Gastroesophageal sphincter (tissue), 4 donors: ENCODE measurements at regions not wholly inside any gene's neighbourhood (a gene's known extent, or its start where the extent isn't known, plus 50 kb on each side); places are given as distances from the start of the nearest gene placed in this dataset.

Experiments
- ATAC-seq: fragments of 150-250 bp; one replicate; pipeline ENCODE4 v1.9.1; 2016; ENCODE audit warnings: mild to moderate bottlenecking, moderate library complexity
- H3K27ac ChIP-seq, 4 donors: fragments of 200-600 bp; sonication (generic) in 3 of 4; 1 replicate in 3 of 4; 2 replicates in 1 of 4; pipeline ENCODE4 v1.5.1; 2016 to 2019
- H3K27me3 ChIP-seq: fragments of 200-600 bp; sonication (generic); one replicate; pipeline ENCODE4 v1.5.1; 2019
- H3K36me3 ChIP-seq, 2 donors: fragments of 200-600 bp; sonication (generic); one replicate each; pipeline ENCODE4 v1.5.1; 2019; ENCODE audit warnings: control low read depth in 1 of 2
- H3K4me1 ChIP-seq, 3 donors: fragments of 200-600 bp; sonication (generic); 1 replicate in 2 of 3; 2 replicates in 1 of 3; pipeline ENCODE4 v1.5.1; 2016 to 2019; ENCODE audit warnings: control low read depth in 2 of 3
- H3K4me3 ChIP-seq, 2 donors: fragments of 200-600 bp; sonication (generic); one replicate each; pipeline ENCODE4 v1.5.1; 2019; ENCODE audit warnings: mild to moderate bottlenecking in 1 of 2, moderate library complexity in 1 of 2
- H3K9me3 ChIP-seq, 3 donors: fragments of 200-600 bp; sonication (generic); one replicate each; pipeline ENCODE4 v1.5.1; 2017 to 2019; ENCODE audit warnings: control low read depth in 2 of 3
- CTCF ChIP-seq, 4 experiments: fragments of 200-600 bp in 2 of 4; fragments of 450-650 bp in 2 of 4; sonication (generic) in 1 of 4; IDR thresholded peaks; one replicate each; pipeline ENCODE4 v1.5.1; 2017 to 2019; ENCODE audit warnings: antibody characterized with exemption in 4 of 4, mild to moderate bottlenecking in 2 of 4, moderate library complexity in 2 of 4
- EP300 ChIP-seq: sonication (generic); formaldehyde crosslinking; IDR thresholded peaks from one replicate; pipeline ENCODE4 v1.6.1; 2017; ENCODE audit warnings: antibody characterized with exemption, mild to moderate bottlenecking
- POLR2A ChIP-seq, 2 donors: fragments of 450-650 bp; IDR thresholded peaks; one replicate each; pipeline ENCODE4 v1.6.1; 2017; ENCODE audit warnings: antibody characterized with exemption in 2 of 2, mild to moderate bottlenecking in 2 of 2, moderate library complexity in 1 of 2
- POLR2AphosphoS5 ChIP-seq: sonication (generic); formaldehyde crosslinking; IDR thresholded peaks from one replicate; pipeline ENCODE4 v1.6.1; 2017; ENCODE audit warnings: antibody characterized with exemption
- WGBS, 2 donors: methylation state at CpG; one replicate each; pipeline ENCODE4 v1.1.5; 2018; ENCODE audit warnings: low coverage in 1 of 2; 5-methylcytosine and 5-hydroxymethylcytosine counted together

DNA sequence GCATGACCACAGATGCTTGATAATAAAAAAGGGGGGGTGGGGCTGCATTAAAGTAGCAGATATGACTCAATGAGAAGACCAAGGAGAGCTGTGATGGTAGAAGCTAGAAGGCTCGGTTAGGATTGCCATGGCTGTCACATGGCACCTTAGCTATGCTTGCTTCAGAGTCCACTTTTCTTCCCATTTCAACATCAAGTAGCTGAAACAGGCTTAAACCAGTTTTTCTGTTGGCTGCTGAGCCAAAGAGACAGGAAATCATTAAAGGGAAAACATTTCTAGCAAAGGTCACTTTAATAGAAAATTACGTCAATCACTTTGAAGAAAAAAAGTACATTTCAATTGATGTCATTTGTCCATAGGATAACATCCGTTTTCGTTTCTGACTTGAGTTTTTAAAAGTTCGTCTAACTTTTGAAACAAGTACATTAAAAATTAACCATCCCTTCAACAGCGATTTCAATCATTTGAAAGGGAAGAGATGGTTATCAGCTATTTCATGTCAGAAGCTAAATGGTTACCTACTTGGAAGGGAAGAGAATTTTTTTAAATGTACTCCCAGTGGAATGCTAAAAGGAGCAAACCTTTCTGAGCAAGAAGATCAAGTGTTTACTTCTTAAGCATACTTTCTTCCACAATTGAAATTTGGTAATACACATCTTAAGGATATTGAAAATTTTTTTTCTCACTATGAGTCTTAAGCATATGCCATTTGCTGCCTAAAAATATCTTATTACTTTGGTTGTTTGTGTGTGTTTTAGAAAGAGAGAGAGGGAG is 488.1 kb upstream of the PRMT6 start:
- H3K27me3 ChIP-seq = no peaks in the 10 kb centered on the region
- no peak for TF ChIP-seq EP300
- no peak for TF ChIP-seq POLR2A (IDR thresholded peaks at IDR 0.05)
- TF ChIP-seq POLR2AphosphoS5 = no peak
- TF ChIP-seq CTCF (IDR thresholded peaks at IDR 0.05) = no peak
- 62 to 80% methylated on average over 6 of the region's 6 CpGs for WGBS, 2 donors
- H3K4me3 ChIP-seq = no peak overlapping the region
- H3K27ac ChIP-seq = no peak overlapping the region
- no peaks in the 10 kb centered on the region for H3K4me1 ChIP-seq
- H3K9me3 ChIP-seq = no peaks in the 10 kb centered on the region
- ATAC-seq = no peak
- no peaks in the 10 kb centered on the region for H3K36me3 ChIP-seq

GRCh38 chr1:106571109-106571508 is 485.4 kb upstream of the PRMT6 start:
- 96 to 100% methylated on average over 4 of the region's 4 CpGs for WGBS, 2 donors
- no peak overlapping the region for H3K4me3 ChIP-seq
- no peak for ATAC-seq

DNA sequence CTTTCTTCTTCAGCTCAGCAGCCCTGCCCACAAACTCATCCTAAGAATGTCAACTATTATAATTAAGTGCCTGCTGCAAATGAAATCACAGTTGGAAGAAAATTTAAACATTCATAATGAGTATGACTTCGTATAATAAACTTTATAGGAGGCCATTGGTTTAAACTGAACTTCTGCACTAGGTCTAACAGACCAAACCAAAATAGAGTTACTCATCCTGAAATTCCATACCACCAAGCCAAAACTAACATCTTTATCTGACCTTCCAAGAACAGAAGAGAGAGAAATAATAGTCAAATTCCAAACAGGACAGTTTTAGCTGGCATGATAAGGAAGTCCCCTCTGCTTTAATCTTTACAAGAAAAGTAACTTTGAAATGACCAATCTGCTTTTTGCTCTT is 472.4 kb upstream of the PRMT6 start:
- no peak overlapping the region for H3K4me3 ChIP-seq
- no peaks in the 10 kb centered on the region for H3K36me3 ChIP-seq
- no peak overlapping the region for H3K27ac ChIP-seq
- ATAC-seq = no peak
- no peak for TF ChIP-seq EP300
- WGBS, 2 donors = 25 to 43% methylated on average over 1 of the region's 1 CpG
- no peaks in the 10 kb centered on the region for H3K27me3 ChIP-seq
- H3K4me1 ChIP-seq = no peaks in the 10 kb centered on the region
- peaks cover 0 to 17% (median 0%) of the 10 kb centered on the region in 3 donors for H3K9me3 ChIP-seq

More at GRCh38 chr1:106571109-106571508, 485.4 kb upstream of the PRMT6 start:
- Histone ChIP-seq H3K36me3 (no peaks in the 10 kb centered on the region), H3K9me3 (no peaks in the 10 kb centered on the region), H3K27me3 (no peaks in the 10 kb centered on the region), H3K4me1 (no peaks in the 10 kb centered on the region), H3K27ac (no peak overlapping the region)
- TF ChIP-seq POLR2A (IDR thresholded peaks at IDR 0.05) = no peak
- TF ChIP-seq CTCF (IDR thresholded peaks at IDR 0.05) = no peak
- no peak for TF ChIP-seq POLR2AphosphoS5
- no peak for TF ChIP-seq EP300

DNA sequence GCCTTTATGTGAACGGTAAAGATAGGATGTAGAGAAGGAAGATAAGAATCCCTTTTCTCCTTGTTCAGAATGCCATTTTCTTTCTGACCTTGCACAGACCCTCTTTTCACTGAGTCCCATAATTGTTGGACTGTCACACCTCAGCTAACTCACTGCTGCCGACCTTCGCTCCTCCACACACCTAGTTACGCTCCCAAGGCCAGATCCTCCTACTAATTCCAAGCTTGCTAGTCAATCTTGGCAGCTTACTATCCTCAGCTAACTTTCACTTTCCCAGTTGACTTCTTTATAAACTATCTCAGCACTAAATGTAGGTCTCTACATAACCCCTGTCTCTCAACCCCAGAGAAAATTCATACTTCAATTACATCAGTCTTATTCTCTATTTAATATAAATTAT is 471.8 kb upstream of the PRMT6 start:
- no peak for TF ChIP-seq POLR2A (IDR thresholded peaks at IDR 0.05)
- TF ChIP-seq POLR2AphosphoS5 = no peak
- TF ChIP-seq EP300 = no peak
- TF ChIP-seq CTCF (IDR thresholded peaks at IDR 0.05) = no peak
- no peak for ATAC-seq
- 67 to 69% methylated on average over 4 of the region's 4 CpGs for WGBS, 2 donors

DNA sequence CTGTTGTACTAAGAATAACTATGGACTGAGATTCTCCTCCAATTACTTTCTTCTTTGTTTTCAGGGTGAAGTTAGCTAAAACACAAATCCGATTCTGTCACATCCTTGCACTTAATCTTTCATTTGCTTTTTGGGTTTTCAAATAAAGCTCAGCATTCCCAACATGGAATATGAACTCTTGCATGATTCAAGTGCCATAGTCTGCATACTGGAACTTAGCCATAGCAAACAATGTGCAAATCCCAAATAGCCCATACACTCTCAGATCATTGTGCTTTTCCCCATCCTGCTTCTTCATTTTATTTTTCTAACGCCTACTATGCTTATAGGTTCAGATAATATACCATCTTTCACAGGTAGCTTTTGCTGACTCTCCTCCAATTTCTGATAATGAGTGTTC is 455.8 kb upstream of the PRMT6 start:
- no peaks in the 10 kb centered on the region for H3K9me3 ChIP-seq
- no peak for ATAC-seq
- no peaks in the 10 kb centered on the region for H3K4me1 ChIP-seq
- H3K36me3 ChIP-seq = no peaks in the 10 kb centered on the region
- 41 to 48% methylated on average over 2 of the region's 2 CpGs for WGBS, 2 donors
- H3K4me3 ChIP-seq = no peak overlapping the region
- no peak for TF ChIP-seq POLR2AphosphoS5
- no peak for TF ChIP-seq CTCF (IDR thresholded peaks at IDR 0.05)
- TF ChIP-seq POLR2A (IDR thresholded peaks at IDR 0.05) = no peak
- TF ChIP-seq EP300 = no peak
- no peak overlapping the region for H3K27ac ChIP-seq
- H3K27me3 ChIP-seq = no peaks in the 10 kb centered on the region

More for the DNA sequence above, 471.8 kb upstream of the PRMT6 start:
- Histone ChIP-seq H3K27ac (no peak overlapping the region), H3K36me3 (no peaks in the 10 kb centered on the region), H3K4me1 (no peaks in the 10 kb centered on the region), H3K4me3 (no peak overlapping the region), H3K9me3 (peaks cover 0 to 23% (median 0%) of the 10 kb centered on the region in 3 donors), H3K27me3 (no peaks in the 10 kb centered on the region)
